ENCODE measurements at regions not wholly inside any gene's neighbourhood (a gene's known extent, or its start where the extent isn't known, plus 50 kb on each side); places are given as distances from the start of the nearest gene placed in this dataset.

DNA sequence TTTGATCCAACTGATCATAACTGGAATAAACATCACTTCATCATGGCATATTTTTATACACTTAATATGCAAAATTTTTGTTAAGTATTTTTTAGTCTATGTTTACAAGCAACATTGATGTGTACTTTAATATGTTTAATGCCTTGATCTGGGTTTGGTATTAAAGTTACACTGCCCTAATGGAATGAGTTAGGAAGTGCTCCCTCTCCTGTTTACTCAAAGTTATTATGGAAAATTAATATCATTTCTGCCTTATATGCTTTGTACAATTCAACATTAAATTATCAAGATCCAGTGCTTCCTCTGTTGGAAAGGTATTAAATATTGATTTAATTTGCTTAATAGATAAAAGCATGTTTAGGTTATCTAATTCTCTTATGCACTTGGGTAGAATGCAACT lies 927.3 kb upstream of the RAG2 start:
- Histone ChIP-seq H3K9me3 (no peaks in the 10 kb centered on the region), H3K27me3 (no peaks in the 10 kb centered on the region), H3K36me3 (peaks cover 0 to 3% of the 10 kb centered on the region in 2 donors), H3K27ac (no peak overlapping the region), H3K4me1 (no peaks in the 10 kb centered on the region), H3K4me3 (no peak overlapping the region)
- DNase-seq, result no peak
- intact Hi-C loops (cut with DNase I; ENCODE audit: low total_unique reads), result no loop called here
- TF ChIP-seq POLR2A (IDR thresholded peaks at IDR 0.05) (no peak), CTCF (IDR thresholded peaks at IDR 0.05) (no peak)

DNA sequence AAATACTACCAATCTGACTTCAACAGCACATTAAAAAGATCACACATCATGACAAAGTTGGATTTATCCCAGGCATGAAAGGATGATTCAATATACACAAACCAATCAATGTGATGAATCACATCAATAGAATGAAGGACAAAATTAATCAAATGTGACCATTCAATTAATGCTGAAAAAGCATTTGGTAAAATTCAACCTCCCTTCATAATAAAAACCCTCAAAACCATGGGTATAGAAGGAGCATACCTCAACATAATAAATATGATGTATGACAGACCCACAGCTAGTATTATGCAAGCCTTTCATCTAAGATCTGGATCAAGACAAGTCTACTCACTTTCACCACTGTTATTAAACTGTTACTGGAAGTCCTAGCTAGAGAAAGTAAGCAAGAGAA lies 921.7 kb upstream of the RAG2 start:
- Histone ChIP-seq H3K36me3 (peaks cover 0 to 3% of the 10 kb centered on the region in 2 donors), H3K4me1 (no peaks in the 10 kb centered on the region), H3K4me3 (no peak overlapping the region), H3K27ac (no peak overlapping the region), H3K27me3 (no peaks in the 10 kb centered on the region), H3K9me3 (no peaks in the 10 kb centered on the region)
- no peak for DNase-seq
- intact Hi-C loops (cut with DNase I; ENCODE audit: low total_unique reads), result no loop called here
- TF ChIP-seq POLR2A (IDR thresholded peaks at IDR 0.05) (no peak), CTCF (IDR thresholded peaks at IDR 0.05) (no peak)

DNA sequence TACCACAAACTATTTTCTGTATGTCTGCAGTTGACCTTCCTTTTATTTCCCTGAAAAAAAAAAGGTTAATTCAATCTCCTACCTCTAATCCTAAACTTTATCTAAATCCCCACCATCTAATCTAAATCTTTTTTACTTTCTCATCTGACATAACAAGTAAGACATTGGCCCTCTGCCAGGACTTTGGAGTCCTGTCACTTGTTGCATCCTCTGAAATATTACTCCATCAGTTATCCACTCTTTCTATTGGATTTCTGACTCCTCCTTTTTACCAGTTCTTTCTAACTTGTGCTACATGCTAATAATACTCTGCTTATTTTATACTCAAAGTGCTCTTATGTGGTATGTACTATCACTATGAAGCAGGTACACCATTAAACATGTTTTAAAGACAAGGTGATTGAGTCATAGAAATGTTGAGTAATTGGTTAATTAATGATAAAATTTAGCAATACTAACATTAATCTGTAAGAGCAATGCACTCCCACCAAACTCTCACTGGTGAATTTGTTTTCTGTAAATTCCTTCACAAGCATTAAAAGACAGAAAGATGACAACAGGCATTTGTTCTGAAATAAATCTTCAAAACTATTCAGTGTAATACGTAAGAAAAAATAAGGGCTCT lies 914.2 kb upstream of the RAG2 start:
- H3K27me3 ChIP-seq, result no peaks in the 10 kb centered on the region
- H3K27ac ChIP-seq, result no peak overlapping the region
- TF ChIP-seq CTCF (IDR thresholded peaks at IDR 0.05), result no peak
- no peak for TF ChIP-seq POLR2A (IDR thresholded peaks at IDR 0.05)
- H3K9me3 ChIP-seq, result no peaks in the 10 kb centered on the region
- intact Hi-C loops (cut with DNase I; ENCODE audit: low total_unique reads), result no loop called here
- H3K36me3 ChIP-seq, result no peaks in the 10 kb centered on the region
- H3K4me1 ChIP-seq, result no peaks in the 10 kb centered on the region
- H3K4me3 ChIP-seq, result no peak overlapping the region
- no peak for DNase-seq

DNA sequence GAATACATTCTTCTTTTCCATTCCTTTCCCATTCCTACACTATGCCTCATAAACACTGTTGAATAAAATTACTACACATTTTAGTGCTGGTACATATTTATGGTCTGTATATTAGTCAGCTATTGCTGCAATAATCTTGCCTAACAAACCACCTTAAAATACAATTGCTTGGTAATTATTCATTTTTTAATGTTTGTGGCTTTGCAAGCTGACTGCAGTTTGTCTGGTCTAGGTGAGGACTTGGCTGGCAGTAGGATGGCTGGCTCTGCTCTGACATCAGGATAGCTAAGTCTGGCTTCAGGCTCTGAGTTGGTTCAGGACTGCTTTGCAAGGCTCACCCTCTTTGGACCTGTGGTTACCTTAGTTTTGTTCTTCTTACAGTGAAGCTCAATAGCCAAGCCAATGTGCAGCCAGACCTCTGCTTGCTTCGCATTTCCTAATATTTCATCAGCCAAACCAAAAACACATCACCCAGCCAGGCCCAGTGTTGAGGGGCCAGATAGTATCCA lies 913.4 kb upstream of the RAG2 start:
- no peak for DNase-seq
- H3K9me3 ChIP-seq, result no peaks in the 10 kb centered on the region
- no peak overlapping the region for H3K27ac ChIP-seq
- no peak for TF ChIP-seq CTCF (IDR thresholded peaks at IDR 0.05)
- no peak for TF ChIP-seq POLR2A (IDR thresholded peaks at IDR 0.05)
- no peaks in the 10 kb centered on the region for H3K4me1 ChIP-seq
- intact Hi-C loops (cut with DNase I; ENCODE audit: low total_unique reads), result no loop called here
- H3K27me3 ChIP-seq, result no peaks in the 10 kb centered on the region
- no peak overlapping the region for H3K4me3 ChIP-seq
- H3K36me3 ChIP-seq, result no peaks in the 10 kb centered on the region

DNA sequence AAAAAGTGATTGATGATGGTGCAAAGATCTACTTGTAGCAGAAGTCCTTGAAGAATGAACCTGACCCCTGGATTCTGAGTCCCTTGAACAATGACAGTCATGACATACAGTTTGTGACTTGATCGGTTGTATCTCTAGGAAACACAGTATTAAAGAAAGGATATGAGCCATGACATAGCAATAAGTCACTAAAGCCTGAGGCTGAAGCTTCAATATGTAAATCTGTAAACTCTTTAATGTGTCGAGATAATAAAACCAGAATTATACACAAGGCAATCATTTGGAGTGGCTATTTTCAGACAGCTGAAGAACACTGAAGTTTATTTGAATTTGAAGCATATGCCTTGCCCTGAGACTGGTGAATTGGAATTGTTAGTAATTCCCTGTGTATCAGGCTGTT lies 911.5 kb upstream of the RAG2 start:
- no peak for DNase-seq
- H3K27me3 ChIP-seq, result no peaks in the 10 kb centered on the region
- H3K4me1 ChIP-seq, result no peaks in the 10 kb centered on the region
- H3K27ac ChIP-seq, result no peak overlapping the region
- intact Hi-C loops (cut with DNase I; ENCODE audit: low total_unique reads), result no loop called here
- H3K36me3 ChIP-seq, result no peaks in the 10 kb centered on the region
- H3K4me3 ChIP-seq, result no peak overlapping the region
- TF ChIP-seq CTCF (IDR thresholded peaks at IDR 0.05) (no peak), POLR2A (IDR thresholded peaks at IDR 0.05) (no peak)
- no peaks in the 10 kb centered on the region for H3K9me3 ChIP-seq

All from uterus (tissue), 3 donors.